HCT116 (cell line): ENCODE measurements at regions not wholly inside any gene's neighbourhood (a gene's known extent, or its start where the extent isn't known, plus 50 kb on each side); places are given as distances from the start of the nearest gene placed in this dataset.

Experiments used
- CTCF ChIP-seq, 3 experiments: fragments of 200-600 bp in 1 of 3; sonication (generic) in 1 of 3; IDR thresholded peaks in 2 of 3; conservative IDR thresholded peaks in 1 of 3; 2 replicates each; pipeline ENCODE4 v1.5.1; 2012 to 2017; ENCODE audit warnings: low read depth in 2 of 3, low read length in 2 of 3, antibody characterized with exemption in 1 of 3, borderline replicate concordance in 1 of 3, control low read depth in 1 of 3, mild to moderate bottlenecking in 1 of 3, mixed read lengths in 1 of 3, mixed run types in 1 of 3, moderate library complexity in 1 of 3; ENCODE audit not compliant: insufficient read depth in 1 of 3
- EZH2 ChIP-seq: fragments of 200-600 bp; sonication (generic); IDR thresholded peaks from 2 replicates; pipeline ENCODE4 v1.6.1; 2017; ENCODE audit warnings: antibody characterized with exemption, mixed run types
- POLR2A ChIP-seq: IDR thresholded peaks from 2 replicates; pipeline ENCODE4 v1.7.0; 2011; ENCODE audit warnings: borderline replicate concordance; ENCODE audit not compliant: insufficient read depth, insufficient read length; ENCODE audit errors: extremely low read depth
- YY1 ChIP-seq: IDR thresholded peaks from 2 replicates; pipeline ENCODE4 v1.6.1; 2011; ENCODE audit warnings: low read length, low read depth, moderate library complexity, mild to moderate bottlenecking; ENCODE audit not compliant: insufficient replicate concordance; ENCODE audit errors: extremely low read depth

GRCh38 chr18:5058768-5059695, 138.0 kb downstream of the AKAIN1 start:
- TF ChIP-seq YY1 (no peak), POLR2A (no peak), EZH2 (no peak), CTCF (IDR thresholded peaks at IDR 0.05 in 2 of 3, conservative IDR thresholded peaks at IDR 0.05 in 1 of 3; ENCODE audit: borderline replicate concordance in 1 of 3, insufficient read depth in 1 of 3, low read depth in 2 of 3, low read length in 2 of 3) (no peak)
